ENCODE measurements at regions not wholly inside any gene's neighbourhood (a gene's known extent, or its start where the extent isn't known, plus 50 kb on each side); places are given as distances from the start of the nearest gene placed in this dataset.
"Not testable (repeated sequence)": the region's sequence is repeated elsewhere in the genome, so short reads cannot be mapped to it uniquely, and the experiment has no call there.

DNA sequence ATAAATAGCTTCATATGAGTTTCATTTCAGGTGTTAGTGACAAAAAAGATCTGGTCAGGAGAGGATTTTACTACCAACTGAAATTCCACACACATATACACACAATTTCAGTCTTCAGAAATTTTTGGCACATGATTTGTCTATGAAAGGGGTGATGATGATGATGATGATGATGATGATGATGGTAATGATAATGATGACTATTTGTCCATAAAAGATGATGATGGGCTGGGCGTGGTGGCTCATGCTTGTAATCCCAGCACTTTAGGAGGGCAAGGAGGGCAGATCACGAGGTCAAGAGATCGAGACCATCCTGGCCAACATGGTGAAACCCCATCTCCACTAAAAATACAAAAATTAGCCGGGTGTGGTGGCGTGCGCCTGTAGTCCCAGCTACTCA, 288.2 kb downstream of the ANXA1 start:
- not testable (repeated sequence) for TF ChIP-seq POLR2A, POLR2AphosphoS5 (IDR thresholded peaks at IDR 0.05)

All from upper lobe of left lung (tissue), 4 donors.